ENCODE measurements at regions not wholly inside any gene's neighbourhood (a gene's known extent, or its start where the extent isn't known, plus 50 kb on each side); places are given as distances from the start of the nearest gene placed in this dataset.

- TF ChIP-seq CTCF (IDR thresholded peaks at IDR 0.05; ENCODE audit: insufficient read depth, low read length, poor library complexity, severe bottlenecking) (no peak), EZH2phosphoT487 (conservative IDR thresholded peaks at IDR 0.05; ENCODE audit: low read length) (no peak)
Observed at GRCh38 chr22:45071618-45072017, 61.8 kb upstream of the PHF21B start.

Data from SU-DHL-6 (cell line).